Left lung (tissue), 4 donors: ENCODE measurements at regions not wholly inside any gene's neighbourhood (a gene's known extent, or its start where the extent isn't known, plus 50 kb on each side); places are given as distances from the start of the nearest gene placed in this dataset.

Experiments used
- ATAC-seq: fragments of 200-7000 bp; cut with Tn5 transposase; one replicate; pipeline ENCODE4 v1.9.1; 2020; ENCODE audit warnings: moderate library complexity
- DNase-seq, 4 donors: peaks; one replicate each; pipeline ENCODE4 v3.0.0-alpha.2; 2013 to 2020
- H3K27ac ChIP-seq, 2 donors: fragments of 200-600 bp; sonication (generic) in 1 of 2; one replicate each; pipeline versions ENCODE4 v1.5.0 to v1.8.0; 2020 to 2021
- H3K27me3 ChIP-seq, 2 donors: fragments of 200-600 bp; sonication (generic) in 1 of 2; one replicate each; pipeline versions ENCODE4 v1.5.0 to v1.8.0; 2020 to 2021
- H3K36me3 ChIP-seq, 2 donors: fragments of 200-600 bp; sonication (generic) in 1 of 2; one replicate each; pipeline versions ENCODE4 v1.5.0 to v1.8.0; 2020 to 2021
- H3K4me1 ChIP-seq, 2 donors: fragments of 200-600 bp; one replicate each; pipeline ENCODE4 v1.8.0; 2021
- H3K4me3 ChIP-seq, 2 donors: fragments of 200-600 bp; sonication (generic) in 1 of 2; one replicate each; pipeline versions ENCODE4 v1.5.0 to v1.8.0; 2020 to 2021; ENCODE audit warnings: mild to moderate bottlenecking in 1 of 2
- H3K9me3 ChIP-seq, 2 donors: fragments of 200-600 bp; sonication (generic) in 1 of 2; one replicate each; pipeline versions ENCODE4 v1.5.0 to v1.8.0; 2020 to 2021
- intact Hi-C, 2 donors: fragments of 100-400 bp; cut with DNase I; formaldehyde crosslinking; loops; one replicate each; pipeline versions ENCODE4 v1.11.2 to v1.14.2; 2022
- TF ChIP-seq, protein P1 (sequence below), 2 donors: fragments of 200-600 bp; sonication (generic) in 1 of 2; IDR thresholded peaks; one replicate each; pipeline versions ENCODE4 v1.5.0 to v1.8.0; 2021; ENCODE audit warnings: antibody characterized with exemption in 2 of 2
- donor health status: DM: no; HTN: yes; CAD: no.
- donor health status: DM: no; HTN: no; CAD: no.

DNA sequence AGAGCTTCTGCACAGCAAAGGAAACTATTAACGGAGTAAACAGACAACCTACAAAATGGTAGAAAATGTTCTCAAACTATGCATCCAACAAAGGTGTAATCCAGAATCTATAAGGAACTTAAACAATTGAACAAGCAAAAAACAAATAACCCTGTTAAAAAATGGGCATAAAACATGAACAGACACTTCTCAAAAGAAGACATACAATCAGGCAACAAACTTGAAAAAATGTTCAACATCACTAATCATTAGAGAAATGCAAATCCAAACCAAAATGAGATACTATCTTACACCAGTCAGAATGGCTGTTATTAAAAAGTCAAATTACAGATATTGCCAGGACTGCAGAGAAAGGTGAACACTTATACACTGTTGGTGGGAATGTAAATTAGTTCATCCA lies 309.6 kb upstream of the KLF3 start:
- Histone ChIP-seq H3K4me3 (no peak overlapping the region), H3K4me1 (no peaks in the 10 kb centered on the region), H3K9me3 (peaks cover 0 to 19% of the 10 kb centered on the region in 2 donors), H3K36me3 (no peaks in the 10 kb centered on the region), H3K27ac (no peak overlapping the region), H3K27me3 (no peaks in the 10 kb centered on the region)
- DNase-seq (no peak), ATAC-seq (no peak)
- intact Hi-C loops: no loop called here
- TF ChIP-seq, protein P1, sequence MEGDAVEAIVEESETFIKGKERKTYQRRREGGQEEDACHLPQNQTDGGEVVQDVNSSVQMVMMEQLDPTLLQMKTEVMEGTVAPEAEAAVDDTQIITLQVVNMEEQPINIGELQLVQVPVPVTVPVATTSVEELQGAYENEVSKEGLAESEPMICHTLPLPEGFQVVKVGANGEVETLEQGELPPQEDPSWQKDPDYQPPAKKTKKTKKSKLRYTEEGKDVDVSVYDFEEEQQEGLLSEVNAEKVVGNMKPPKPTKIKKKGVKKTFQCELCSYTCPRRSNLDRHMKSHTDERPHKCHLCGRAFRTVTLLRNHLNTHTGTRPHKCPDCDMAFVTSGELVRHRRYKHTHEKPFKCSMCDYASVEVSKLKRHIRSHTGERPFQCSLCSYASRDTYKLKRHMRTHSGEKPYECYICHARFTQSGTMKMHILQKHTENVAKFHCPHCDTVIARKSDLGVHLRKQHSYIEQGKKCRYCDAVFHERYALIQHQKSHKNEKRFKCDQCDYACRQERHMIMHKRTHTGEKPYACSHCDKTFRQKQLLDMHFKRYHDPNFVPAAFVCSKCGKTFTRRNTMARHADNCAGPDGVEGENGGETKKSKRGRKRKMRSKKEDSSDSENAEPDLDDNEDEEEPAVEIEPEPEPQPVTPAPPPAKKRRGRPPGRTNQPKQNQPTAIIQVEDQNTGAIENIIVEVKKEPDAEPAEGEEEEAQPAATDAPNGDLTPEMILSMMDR (IDR thresholded peaks at IDR 0.05): no peak

DNA sequence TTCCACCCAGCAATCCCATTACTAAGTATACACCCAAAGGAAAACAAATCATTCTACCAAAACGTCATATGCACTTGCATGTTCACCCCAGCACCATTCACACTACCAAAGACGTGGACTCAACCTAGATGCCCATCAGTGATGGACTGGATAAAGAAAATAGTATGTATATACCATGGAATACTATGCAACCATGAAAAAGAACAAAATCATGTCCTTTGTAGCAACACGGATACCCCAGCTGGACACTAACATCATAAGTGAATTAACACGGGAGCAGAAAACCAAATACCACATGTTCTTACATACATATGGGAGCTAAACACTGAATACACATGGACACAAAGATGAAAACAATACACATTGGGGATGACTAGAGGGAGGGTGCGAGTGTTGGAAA lies 309.1 kb upstream of the KLF3 start:
- Histone ChIP-seq H3K27me3 (no peaks in the 10 kb centered on the region), H3K27ac (no peak overlapping the region), H3K4me1 (no peaks in the 10 kb centered on the region), H3K4me3 (no peak overlapping the region), H3K36me3 (no peaks in the 10 kb centered on the region), H3K9me3 (peaks cover 0 to 19% of the 10 kb centered on the region in 2 donors)
- ATAC-seq: no peak
- no peak for DNase-seq
- TF ChIP-seq, protein P1 (IDR thresholded peaks at IDR 0.05): no peak
- intact Hi-C loops: no loop called here

DNA sequence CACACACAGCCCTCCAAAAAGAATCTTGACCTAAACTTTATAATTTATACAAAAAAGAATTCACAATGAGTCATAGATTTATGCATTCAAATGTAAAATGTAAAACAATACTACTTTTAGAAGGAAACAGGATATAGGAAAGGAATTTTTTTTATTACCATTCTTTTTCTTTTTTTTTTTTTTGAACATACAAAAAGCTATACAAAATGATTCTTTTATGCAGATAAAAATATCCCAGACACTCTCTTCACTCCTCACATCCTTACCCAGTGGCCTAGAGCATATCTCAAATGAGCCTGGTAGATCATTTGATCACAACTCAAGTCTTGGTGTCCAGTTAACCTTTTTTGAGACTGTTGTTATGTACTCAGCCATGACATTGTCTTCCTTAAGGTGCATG lies 307.3 kb upstream of the KLF3 start:
- H3K9me3 ChIP-seq: peaks cover 0 to 17% of the 10 kb centered on the region in 2 donors
- no peaks in the 10 kb centered on the region for H3K27me3 ChIP-seq
- DNase-seq (no peak), ATAC-seq (no peak)
- H3K27ac ChIP-seq: no peak overlapping the region
- intact Hi-C loops: no loop called here
- H3K36me3 ChIP-seq: no peaks in the 10 kb centered on the region
- H3K4me3 ChIP-seq: no peak overlapping the region
- TF ChIP-seq, protein P1 (IDR thresholded peaks at IDR 0.05): no peak
- no peaks in the 10 kb centered on the region for H3K4me1 ChIP-seq

DNA sequence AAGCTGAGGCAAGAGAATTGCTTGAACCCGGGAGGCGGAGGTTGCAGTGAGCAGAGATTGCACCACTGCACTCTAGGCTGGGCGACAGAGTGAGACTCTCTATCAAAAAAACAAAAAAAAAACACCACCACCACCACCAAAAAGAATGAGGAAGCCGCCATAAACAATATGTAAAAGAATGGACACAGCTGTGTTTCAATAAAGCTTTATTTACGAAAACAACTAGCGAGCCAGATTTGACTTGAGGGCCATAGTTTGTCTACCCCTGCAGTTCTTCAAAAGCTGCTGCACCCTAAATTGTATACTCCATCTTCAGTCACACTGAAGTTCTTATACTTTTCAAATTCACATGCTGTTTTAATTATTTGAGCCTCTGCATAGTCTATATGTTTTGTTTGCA lies 306.5 kb upstream of the KLF3 start:
- Histone ChIP-seq H3K4me1 (no peaks in the 10 kb centered on the region), H3K27me3 (no peaks in the 10 kb centered on the region), H3K9me3 (peaks cover 0 to 9% of the 10 kb centered on the region in 2 donors), H3K4me3 (no peak overlapping the region), H3K27ac (no peak overlapping the region), H3K36me3 (no peaks in the 10 kb centered on the region)
- TF ChIP-seq, protein P1 (IDR thresholded peaks at IDR 0.05): no peak
- intact Hi-C loops: no loop called here
- ATAC-seq: no peak
- no peak for DNase-seq

DNA sequence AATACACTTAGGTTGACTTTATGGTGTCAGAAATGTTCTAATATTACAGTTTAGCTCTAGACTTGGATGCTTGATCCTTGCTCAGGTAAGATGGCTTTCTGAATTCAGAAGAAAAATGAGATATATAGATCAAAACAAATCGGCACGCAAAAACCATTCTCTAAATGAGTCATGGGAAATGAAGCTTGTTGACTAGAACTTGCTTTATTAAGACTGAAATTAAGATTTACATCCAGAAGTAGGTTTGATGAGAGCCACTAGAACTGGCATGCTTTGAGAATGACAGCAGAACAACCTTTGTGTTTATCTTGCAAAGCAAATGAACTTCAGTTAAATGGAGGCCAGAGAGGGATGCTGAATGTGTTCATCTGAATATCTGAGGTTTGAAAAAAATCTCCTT lies 304.9 kb upstream of the KLF3 start:
- TF ChIP-seq, protein P1 (IDR thresholded peaks at IDR 0.05): no peak
- Histone ChIP-seq H3K36me3 (no peaks in the 10 kb centered on the region), H3K27me3 (no peaks in the 10 kb centered on the region), H3K4me1 (no peaks in the 10 kb centered on the region), H3K27ac (no peak overlapping the region), H3K9me3 (peaks cover 0 to 3% of the 10 kb centered on the region in 2 donors), H3K4me3 (no peak overlapping the region)
- ATAC-seq: no peak
- intact Hi-C loops: no loop called here
- DNase-seq: no peak
